ENCODE measurements at regions not wholly inside any gene's neighbourhood (a gene's known extent, or its start where the extent isn't known, plus 50 kb on each side); places are given as distances from the start of the nearest gene placed in this dataset.

- no peaks in the 10 kb centered on the region for H3K36me3 ChIP-seq (replicated peaks in 1 of 2; ENCODE audit: control extremely low read depth in 1 of 2, control insufficient read depth in 1 of 2, extremely low read depth in 1 of 2, insufficient read depth in 2 of 2, low read length in 1 of 2)
- no peak overlapping the region for H2AFZ ChIP-seq (ENCODE audit: insufficient read depth, low read depth, low read length, poor library complexity, severe bottlenecking)
- TF ChIP-seq EZH2 (IDR thresholded peaks at IDR 0.05; ENCODE audit: borderline replicate concordance, insufficient read depth, low read depth, low read length, poor library complexity, severe bottlenecking), result no peak
- TF ChIP-seq, protein P1, sequence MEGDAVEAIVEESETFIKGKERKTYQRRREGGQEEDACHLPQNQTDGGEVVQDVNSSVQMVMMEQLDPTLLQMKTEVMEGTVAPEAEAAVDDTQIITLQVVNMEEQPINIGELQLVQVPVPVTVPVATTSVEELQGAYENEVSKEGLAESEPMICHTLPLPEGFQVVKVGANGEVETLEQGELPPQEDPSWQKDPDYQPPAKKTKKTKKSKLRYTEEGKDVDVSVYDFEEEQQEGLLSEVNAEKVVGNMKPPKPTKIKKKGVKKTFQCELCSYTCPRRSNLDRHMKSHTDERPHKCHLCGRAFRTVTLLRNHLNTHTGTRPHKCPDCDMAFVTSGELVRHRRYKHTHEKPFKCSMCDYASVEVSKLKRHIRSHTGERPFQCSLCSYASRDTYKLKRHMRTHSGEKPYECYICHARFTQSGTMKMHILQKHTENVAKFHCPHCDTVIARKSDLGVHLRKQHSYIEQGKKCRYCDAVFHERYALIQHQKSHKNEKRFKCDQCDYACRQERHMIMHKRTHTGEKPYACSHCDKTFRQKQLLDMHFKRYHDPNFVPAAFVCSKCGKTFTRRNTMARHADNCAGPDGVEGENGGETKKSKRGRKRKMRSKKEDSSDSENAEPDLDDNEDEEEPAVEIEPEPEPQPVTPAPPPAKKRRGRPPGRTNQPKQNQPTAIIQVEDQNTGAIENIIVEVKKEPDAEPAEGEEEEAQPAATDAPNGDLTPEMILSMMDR (IDR thresholded peaks at IDR 0.05), result no peak
- H3K4me3 ChIP-seq (ENCODE audit: control extremely low read depth in 1 of 5, extremely low read depth in 1 of 5, insufficient read depth in 1 of 5, low read depth in 2 of 5, low read length in 4 of 5), result no peak overlapping the region
- H3K9me3 Mint-ChIP-seq (ENCODE audit: insufficient read depth), result no peaks in the 10 kb centered on the region
- intact Hi-C loops (cut with micrococcal nuclease), result no loop called here
- H3K4me1 Mint-ChIP-seq, result no peaks in the 10 kb centered on the region
- no peak for ATAC-seq (ENCODE audit: low read depth)
- no peak overlapping the region for H3K4me2 ChIP-seq (replicated peaks; ENCODE audit: low read depth, low read length, poor library complexity, severe bottlenecking)
- no peak overlapping the region for H3K27ac ChIP-seq (ENCODE audit: low read length in 2 of 2)
- no peaks in the 10 kb centered on the region for H4K20me1 ChIP-seq (ENCODE audit: control insufficient read depth, insufficient read depth, low read length, poor library complexity, severe bottlenecking)
- DNase-seq, result no peak
- no peak overlapping the region for H3K9ac ChIP-seq (ENCODE audit: low read length)
- no CpG with 5 or more reads among the region's 6 CpGs for WGBS (ENCODE audit: insufficient coverage)
- no peaks in the 10 kb centered on the region for H3K79me2 ChIP-seq (ENCODE audit: control insufficient read depth, insufficient read depth, low read length)
- H3K9me3 ChIP-seq (ENCODE audit: control extremely low read depth in 1 of 3, control insufficient read depth in 2 of 3, insufficient read depth in 1 of 3, low read length in 2 of 3), result no peaks in the 10 kb centered on the region
- peaks cover 10% of the 10 kb centered on the region for H3K27me3 Mint-ChIP-seq
- no peak overlapping the region for H3K4me3 Mint-ChIP-seq
- ChIA-PET POLR2A (no interaction called here), CTCF (no interaction called here)
- no peaks in the 10 kb centered on the region for H3K4me1 ChIP-seq (ENCODE audit: control insufficient read depth in 2 of 2, insufficient read depth in 2 of 2, low read length in 2 of 2)
- no peak overlapping the region for H3K27ac Mint-ChIP-seq
- H3K27me3 ChIP-seq (replicated peaks in 1 of 4; ENCODE audit: control extremely low read depth in 1 of 4, control insufficient read depth in 3 of 4, insufficient read depth in 4 of 4, low read length in 3 of 4), result peaks cover 0 to under 1% (median 0%) of the 10 kb centered on the region in 4 experiments
Measured at GRCh38 chr13:47190696-47191305, 293.9 kb upstream of the HTR2A start.

DNA sequence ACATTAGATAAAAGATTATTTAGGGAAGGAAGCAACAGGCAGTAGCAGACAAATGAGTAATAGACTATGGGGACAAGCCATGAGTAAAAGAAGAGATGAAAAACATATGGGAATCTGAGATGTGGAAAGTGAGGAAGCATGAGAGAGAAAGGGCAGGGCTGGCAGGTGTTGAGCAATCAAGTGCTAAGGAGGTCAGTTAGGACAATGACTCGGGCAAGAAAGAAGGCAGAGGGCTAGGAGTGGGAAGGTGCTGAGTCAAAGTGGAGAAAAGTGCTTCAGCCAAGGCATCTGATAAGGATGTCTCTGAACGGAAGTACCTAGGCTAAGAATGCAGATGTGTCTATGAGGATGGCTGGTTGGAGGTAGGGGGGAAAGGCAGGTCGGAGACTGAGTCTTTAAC, 291.9 kb upstream of the HTR2A start:
- Histone ChIP-seq H3K27me3 (replicated peaks in 1 of 4; ENCODE audit: control extremely low read depth in 1 of 4, control insufficient read depth in 3 of 4, insufficient read depth in 4 of 4, low read length in 3 of 4) (peaks cover 0 to 4% (median 0%) of the 10 kb centered on the region in 4 experiments), H3K27ac (ENCODE audit: low read length in 2 of 2) (no peak overlapping the region), H4K20me1 (ENCODE audit: control insufficient read depth, insufficient read depth, low read length, poor library complexity, severe bottlenecking) (no peaks in the 10 kb centered on the region), H2AFZ (ENCODE audit: insufficient read depth, low read depth, low read length, poor library complexity, severe bottlenecking) (no peak overlapping the region), H3K4me1 (ENCODE audit: control insufficient read depth in 2 of 2, insufficient read depth in 2 of 2, low read length in 2 of 2) (no peaks in the 10 kb centered on the region), H3K9me3 (ENCODE audit: control extremely low read depth in 1 of 3, control insufficient read depth in 2 of 3, insufficient read depth in 1 of 3, low read length in 2 of 3) (no peaks in the 10 kb centered on the region), H3K4me2 (replicated peaks; ENCODE audit: low read depth, low read length, poor library complexity, severe bottlenecking) (no peak overlapping the region), H3K9ac (ENCODE audit: low read length) (no peak overlapping the region), H3K36me3 (replicated peaks in 1 of 2; ENCODE audit: control extremely low read depth in 1 of 2, control insufficient read depth in 1 of 2, extremely low read depth in 1 of 2, insufficient read depth in 2 of 2, low read length in 1 of 2) (no peaks in the 10 kb centered on the region), H3K4me3 (ENCODE audit: control extremely low read depth in 1 of 5, extremely low read depth in 1 of 5, insufficient read depth in 1 of 5, low read depth in 2 of 5, low read length in 4 of 5) (no peak overlapping the region), H3K79me2 (ENCODE audit: control insufficient read depth, insufficient read depth, low read length) (no peaks in the 10 kb centered on the region)
- DNase-seq (no peak), ATAC-seq (ENCODE audit: low read depth) (no peak)
- Mint-ChIP-seq H3K9me3 (ENCODE audit: insufficient read depth) (no peaks in the 10 kb centered on the region), H3K4me3 (no peak overlapping the region), H3K4me1 (no peaks in the 10 kb centered on the region), H3K27me3 (peaks cover 12% of the 10 kb centered on the region), H3K27ac (no peak overlapping the region)
- ChIA-PET POLR2A (no interaction called here), CTCF (no interaction called here)
- intact Hi-C loops (cut with micrococcal nuclease), result no loop called here
- 100% methylated on average over 2 of the region's 3 CpGs for WGBS (ENCODE audit: insufficient coverage)
- TF ChIP-seq, protein P1 (IDR thresholded peaks at IDR 0.05), result no peak
- TF ChIP-seq EZH2 (IDR thresholded peaks at IDR 0.05; ENCODE audit: borderline replicate concordance, insufficient read depth, low read depth, low read length, poor library complexity, severe bottlenecking), result no peak

Measured in B cell (primary cell).